NCI-H82 treated with DMSO at 0.1 percent for 48 hours (cell line): ENCODE measurements at regions not wholly inside any gene's neighbourhood (a gene's known extent, or its start where the extent isn't known, plus 50 kb on each side); places are given as distances from the start of the nearest gene placed in this dataset.
"Not testable (repeated sequence)": the region's sequence is repeated elsewhere in the genome, so short reads cannot be mapped to it uniquely, and the experiment has no call there.

Experiments
- DNase-seq: peaks from one replicate; lab custom pipeline; 2025; ENCODE audit not compliant: unreplicated experiment; lab: John Stamatoyannopoulos, UW

GRCh38 chr5:56733580-56733979, 81.8 kb upstream of the MAP3K1 start:
- no peak for DNase-seq

- no peak for DNase-seq
Measured at GRCh38 chr5:56732121-56732520, 83.2 kb upstream of the MAP3K1 start.

- not testable (repeated sequence) for DNase-seq
Measured at GRCh38 chr5:56731473-56731872, 83.9 kb upstream of the MAP3K1 start.

GRCh38 chr5:56729488-56729887, 85.9 kb upstream of the MAP3K1 start:
- DNase-seq: no peak

GRCh38 chr5:56725711-56726411, 89.5 kb upstream of the MAP3K1 start:
- no peak for DNase-seq

- not testable (repeated sequence) for DNase-seq
Measured at GRCh38 chr5:56724857-56725256, 90.5 kb upstream of the MAP3K1 start.

- DNase-seq: no peak
Measured at GRCh38 chr5:56722317-56722716, 93.0 kb upstream of the MAP3K1 start.

- DNase-seq: no peak
Measured at GRCh38 chr5:56717253-56717987, 97.9 kb upstream of the MAP3K1 start.

- no peak for DNase-seq
Measured at GRCh38 chr5:56715986-56716385, 99.4 kb upstream of the MAP3K1 start.

- DNase-seq: no peak
Measured at GRCh38 chr5:56712895-56713591, 102.3 kb upstream of the MAP3K1 start.

- no peak for DNase-seq
Measured at GRCh38 chr5:56710826-56711590, 104.3 kb upstream of the MAP3K1 start.

- DNase-seq: no peak
Measured at GRCh38 chr5:56706504-56706903, 108.8 kb upstream of the MAP3K1 start.

- no peak for DNase-seq
Measured at GRCh38 chr5:56705217-56705616, 110.1 kb upstream of the MAP3K1 start.

GRCh38 chr5:56703952-56704351, 111.4 kb upstream of the MAP3K1 start:
- no peak for DNase-seq

GRCh38 chr5:56700711-56701110, 114.6 kb upstream of the MAP3K1 start:
- DNase-seq: no peak

GRCh38 chr5:56699538-56699937, 115.8 kb upstream of the MAP3K1 start:
- no peak for DNase-seq

- DNase-seq: no peak
Measured at GRCh38 chr5:56698463-56699381, 116.6 kb upstream of the MAP3K1 start.

GRCh38 chr5:56696900-56697299, 118.4 kb upstream of the MAP3K1 start:
- no peak for DNase-seq

GRCh38 chr5:56693220-56693579, 122.1 kb upstream of the MAP3K1 start:
- no peak for DNase-seq
